GM23338 (cell line): ENCODE measurements at regions not wholly inside any gene's neighbourhood (a gene's known extent, or its start where the extent isn't known, plus 50 kb on each side); places are given as distances from the start of the nearest gene placed in this dataset.

ENCODE experiments used
- ETS1 ChIP-seq: IDR thresholded peaks from 2 replicates; pipeline ENCODE4 v1.6.1; 2016; ENCODE audit warnings: antibody characterized with exemption
- POLR2AphosphoS5 ChIP-seq: IDR thresholded peaks from 2 replicates; pipeline ENCODE4 v1.6.1; 2016; ENCODE audit warnings: antibody characterized with exemption, low read depth
- TF ChIP-seq, protein P1 (sequence below): IDR thresholded peaks from one replicate; pipeline ENCODE4 v1.6.1; 2018; ENCODE audit warnings: antibody characterized with exemption; ENCODE audit not compliant: unreplicated experiment
- TF ChIP-seq, protein P2 (sequence below), 2 experiments: fragments of 200-600 bp in 1 of 2; sonication (generic) in 1 of 2; conservative IDR thresholded peaks; 2 replicates each; pipeline versions ENCODE4 v1.5.1 to v1.6.1; 2016 to 2017; ENCODE audit warnings: antibody characterized with exemption in 2 of 2, low read depth in 2 of 2, mild to moderate bottlenecking in 2 of 2, moderate library complexity in 1 of 2

GRCh38 chr12:91327131-91327530, 144.5 kb upstream of the DCN start:
- TF ChIP-seq, protein P1, sequence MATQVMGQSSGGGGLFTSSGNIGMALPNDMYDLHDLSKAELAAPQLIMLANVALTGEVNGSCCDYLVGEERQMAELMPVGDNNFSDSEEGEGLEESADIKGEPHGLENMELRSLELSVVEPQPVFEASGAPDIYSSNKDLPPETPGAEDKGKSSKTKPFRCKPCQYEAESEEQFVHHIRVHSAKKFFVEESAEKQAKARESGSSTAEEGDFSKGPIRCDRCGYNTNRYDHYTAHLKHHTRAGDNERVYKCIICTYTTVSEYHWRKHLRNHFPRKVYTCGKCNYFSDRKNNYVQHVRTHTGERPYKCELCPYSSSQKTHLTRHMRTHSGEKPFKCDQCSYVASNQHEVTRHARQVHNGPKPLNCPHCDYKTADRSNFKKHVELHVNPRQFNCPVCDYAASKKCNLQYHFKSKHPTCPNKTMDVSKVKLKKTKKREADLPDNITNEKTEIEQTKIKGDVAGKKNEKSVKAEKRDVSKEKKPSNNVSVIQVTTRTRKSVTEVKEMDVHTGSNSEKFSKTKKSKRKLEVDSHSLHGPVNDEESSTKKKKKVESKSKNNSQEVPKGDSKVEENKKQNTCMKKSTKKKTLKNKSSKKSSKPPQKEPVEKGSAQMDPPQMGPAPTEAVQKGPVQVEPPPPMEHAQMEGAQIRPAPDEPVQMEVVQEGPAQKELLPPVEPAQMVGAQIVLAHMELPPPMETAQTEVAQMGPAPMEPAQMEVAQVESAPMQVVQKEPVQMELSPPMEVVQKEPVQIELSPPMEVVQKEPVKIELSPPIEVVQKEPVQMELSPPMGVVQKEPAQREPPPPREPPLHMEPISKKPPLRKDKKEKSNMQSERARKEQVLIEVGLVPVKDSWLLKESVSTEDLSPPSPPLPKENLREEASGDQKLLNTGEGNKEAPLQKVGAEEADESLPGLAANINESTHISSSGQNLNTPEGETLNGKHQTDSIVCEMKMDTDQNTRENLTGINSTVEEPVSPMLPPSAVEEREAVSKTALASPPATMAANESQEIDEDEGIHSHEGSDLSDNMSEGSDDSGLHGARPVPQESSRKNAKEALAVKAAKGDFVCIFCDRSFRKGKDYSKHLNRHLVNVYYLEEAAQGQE, result no peak
- TF ChIP-seq ETS1 (no peak), POLR2AphosphoS5 (no peak)
- TF ChIP-seq, protein P2, sequence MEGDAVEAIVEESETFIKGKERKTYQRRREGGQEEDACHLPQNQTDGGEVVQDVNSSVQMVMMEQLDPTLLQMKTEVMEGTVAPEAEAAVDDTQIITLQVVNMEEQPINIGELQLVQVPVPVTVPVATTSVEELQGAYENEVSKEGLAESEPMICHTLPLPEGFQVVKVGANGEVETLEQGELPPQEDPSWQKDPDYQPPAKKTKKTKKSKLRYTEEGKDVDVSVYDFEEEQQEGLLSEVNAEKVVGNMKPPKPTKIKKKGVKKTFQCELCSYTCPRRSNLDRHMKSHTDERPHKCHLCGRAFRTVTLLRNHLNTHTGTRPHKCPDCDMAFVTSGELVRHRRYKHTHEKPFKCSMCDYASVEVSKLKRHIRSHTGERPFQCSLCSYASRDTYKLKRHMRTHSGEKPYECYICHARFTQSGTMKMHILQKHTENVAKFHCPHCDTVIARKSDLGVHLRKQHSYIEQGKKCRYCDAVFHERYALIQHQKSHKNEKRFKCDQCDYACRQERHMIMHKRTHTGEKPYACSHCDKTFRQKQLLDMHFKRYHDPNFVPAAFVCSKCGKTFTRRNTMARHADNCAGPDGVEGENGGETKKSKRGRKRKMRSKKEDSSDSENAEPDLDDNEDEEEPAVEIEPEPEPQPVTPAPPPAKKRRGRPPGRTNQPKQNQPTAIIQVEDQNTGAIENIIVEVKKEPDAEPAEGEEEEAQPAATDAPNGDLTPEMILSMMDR (conservative IDR thresholded peaks at IDR 0.05; ENCODE audit: low read depth in 2 of 2), result no peak
